ENCODE measurements at regions not wholly inside any gene's neighbourhood (a gene's known extent, or its start where the extent isn't known, plus 50 kb on each side); places are given as distances from the start of the nearest gene placed in this dataset.

- Histone ChIP-seq H3K9me3 (replicated peaks; ENCODE audit: insufficient read depth, low read length) (no peaks in the 10 kb centered on the region), H3K27me3 (replicated peaks; ENCODE audit: insufficient read depth, low read length) (no peaks in the 10 kb centered on the region), H3K36me3 (replicated peaks; ENCODE audit: insufficient read depth, low read length) (no peaks in the 10 kb centered on the region), H3K9me2 (replicated peaks; ENCODE audit: insufficient read depth, low read length) (no peaks in the 10 kb centered on the region), H3K4me2 (ENCODE audit: low read depth, low read length) (no peak overlapping the region), H3K4me3 (ENCODE audit: low read length) (no peak overlapping the region), H3K4me1 (ENCODE audit: low read length) (no peaks in the 10 kb centered on the region), H2AFZ (ENCODE audit: low read length) (no peak overlapping the region), H3F3A (ENCODE audit: insufficient read depth, low read length) (no peaks in the 10 kb centered on the region), H3K27ac (ENCODE audit: low read length) (no peak overlapping the region), H3K9ac (ENCODE audit: low read length) (no peak overlapping the region), H4K20me1 (ENCODE audit: insufficient read depth, low read length) (no peaks in the 10 kb centered on the region), H3K79me2 (ENCODE audit: low read length) (no peaks in the 10 kb centered on the region)
- TF ChIP-seq EZH2 (optimal IDR thresholded peaks at IDR 0.05; ENCODE audit: low read depth, low read length) (no peak), EZH2phosphoT487 (IDR thresholded peaks at IDR 0.05; ENCODE audit: low read length) (no peak), CTCF (IDR thresholded peaks at IDR 0.05; ENCODE audit: low read length) (no peak)
- DNase-seq = no peak
These were observed 134.6 kb upstream of the PDZRN3 start for GRCh38 chr3:73759297-73759711.

GRCh38 chr3:73757536-73757935 lies 132.8 kb upstream of the PDZRN3 start:
- H3K79me2 ChIP-seq (ENCODE audit: low read length) = no peaks in the 10 kb centered on the region
- no peaks in the 10 kb centered on the region for H3K9me3 ChIP-seq (replicated peaks; ENCODE audit: insufficient read depth, low read length)
- H2AFZ ChIP-seq (ENCODE audit: low read length) = no peak overlapping the region
- H3K36me3 ChIP-seq (replicated peaks; ENCODE audit: insufficient read depth, low read length) = no peaks in the 10 kb centered on the region
- no peak overlapping the region for H3K9ac ChIP-seq (ENCODE audit: low read length)
- H3K9me2 ChIP-seq (replicated peaks; ENCODE audit: insufficient read depth, low read length) = no peaks in the 10 kb centered on the region
- no peak overlapping the region for H3K4me2 ChIP-seq (ENCODE audit: low read depth, low read length)
- no peak for TF ChIP-seq CTCF (IDR thresholded peaks at IDR 0.05; ENCODE audit: low read length)
- no peak for TF ChIP-seq EZH2 (optimal IDR thresholded peaks at IDR 0.05; ENCODE audit: low read depth, low read length)
- TF ChIP-seq EZH2phosphoT487 (IDR thresholded peaks at IDR 0.05; ENCODE audit: low read length) = no peak
- H3F3A ChIP-seq (ENCODE audit: insufficient read depth, low read length) = no peaks in the 10 kb centered on the region
- no peak for DNase-seq
- no peaks in the 10 kb centered on the region for H4K20me1 ChIP-seq (ENCODE audit: insufficient read depth, low read length)
- H3K4me1 ChIP-seq (ENCODE audit: low read length) = no peaks in the 10 kb centered on the region
- no peak overlapping the region for H3K27ac ChIP-seq (ENCODE audit: low read length)
- no peak overlapping the region for H3K4me3 ChIP-seq (ENCODE audit: low read length)
- no peaks in the 10 kb centered on the region for H3K27me3 ChIP-seq (replicated peaks; ENCODE audit: insufficient read depth, low read length)

- TF ChIP-seq EZH2 (optimal IDR thresholded peaks at IDR 0.05; ENCODE audit: low read depth, low read length) = no peak
- no peak for TF ChIP-seq CTCF (IDR thresholded peaks at IDR 0.05; ENCODE audit: low read length)
- TF ChIP-seq EZH2phosphoT487 (IDR thresholded peaks at IDR 0.05; ENCODE audit: low read length) = no peak
- Histone ChIP-seq H3K36me3 (replicated peaks; ENCODE audit: insufficient read depth, low read length) (no peaks in the 10 kb centered on the region), H3K9me3 (replicated peaks; ENCODE audit: insufficient read depth, low read length) (no peaks in the 10 kb centered on the region), H3K4me3 (ENCODE audit: low read length) (no peak overlapping the region), H2AFZ (ENCODE audit: low read length) (no peak overlapping the region), H3K4me1 (ENCODE audit: low read length) (no peaks in the 10 kb centered on the region), H3K9ac (ENCODE audit: low read length) (no peak overlapping the region), H3K4me2 (ENCODE audit: low read depth, low read length) (no peak overlapping the region), H3K79me2 (ENCODE audit: low read length) (no peaks in the 10 kb centered on the region), H3F3A (ENCODE audit: insufficient read depth, low read length) (no peaks in the 10 kb centered on the region), H3K27ac (ENCODE audit: low read length) (no peak overlapping the region), H3K27me3 (replicated peaks; ENCODE audit: insufficient read depth, low read length) (no peaks in the 10 kb centered on the region), H4K20me1 (ENCODE audit: insufficient read depth, low read length) (no peaks in the 10 kb centered on the region), H3K9me2 (replicated peaks; ENCODE audit: insufficient read depth, low read length) (no peaks in the 10 kb centered on the region)
- DNase-seq = no peak
These were observed 129.2 kb upstream of the PDZRN3 start for GRCh38 chr3:73753985-73754384.
